ENCODE measurements at regions not wholly inside any gene's neighbourhood (a gene's known extent, or its start where the extent isn't known, plus 50 kb on each side); places are given as distances from the start of the nearest gene placed in this dataset.

GRCh38 chr4:32994981-32995881 is 2275.1 kb downstream of the PCDH7 start:
- intact Hi-C loops (cut with micrococcal nuclease) = no loop called here
- peaks cover 8% of the 10 kb centered on the region for H3K9me3 Mint-ChIP-seq
- CTCF ChIA-PET = no interaction called here

GRCh38 chr4:33013282-33013681 is 2293.1 kb downstream of the PCDH7 start:
- H3K9me3 Mint-ChIP-seq = peaks cover 2% of the 10 kb centered on the region
- CTCF ChIA-PET = no interaction called here
- intact Hi-C loops (cut with micrococcal nuclease) = no loop called here
- no peaks in the 10 kb centered on the region for H3K27me3 Mint-ChIP-seq
- DNase-seq = no peak
- no peaks in the 10 kb centered on the region for H3K36me3 Mint-ChIP-seq (ENCODE audit: low read depth)
- POLR2A ChIA-PET = no interaction called here
- no peak overlapping the region for H3K27ac Mint-ChIP-seq
- TF ChIP-seq CTCF (IDR thresholded peaks at IDR 0.05) = no peak
- no peaks in the 10 kb centered on the region for H3K4me1 Mint-ChIP-seq
- no peak for ATAC-seq (ENCODE audit: low read depth)
- no peak overlapping the region for H3K4me3 Mint-ChIP-seq

More at GRCh38 chr4:32994981-32995881, 2275.1 kb downstream of the PCDH7 start:
- DNase-seq (no peak), ATAC-seq (ENCODE audit: low read depth) (no peak)
- no peak overlapping the region for H3K27ac Mint-ChIP-seq
- POLR2A ChIA-PET = no interaction called here
- H3K36me3 Mint-ChIP-seq (ENCODE audit: low read depth) = no peaks in the 10 kb centered on the region
- no peak overlapping the region for H3K4me3 Mint-ChIP-seq
- H3K4me1 Mint-ChIP-seq = no peaks in the 10 kb centered on the region
- H3K27me3 Mint-ChIP-seq = no peaks in the 10 kb centered on the region
- no peak for TF ChIP-seq CTCF (IDR thresholded peaks at IDR 0.05)

GRCh38 chr4:33025236-33025635 is 2305.1 kb downstream of the PCDH7 start:
- no peaks in the 10 kb centered on the region for H3K36me3 Mint-ChIP-seq (ENCODE audit: low read depth)

GRCh38 chr4:33029976-33030375 is 2309.8 kb downstream of the PCDH7 start:
- Mint-ChIP-seq H3K9me3 (no peaks in the 10 kb centered on the region), H3K4me3 (no peak overlapping the region), H3K4me1 (no peaks in the 10 kb centered on the region), H3K36me3 (ENCODE audit: low read depth) (no peaks in the 10 kb centered on the region), H3K27ac (no peak overlapping the region), H3K27me3 (no peaks in the 10 kb centered on the region)
- POLR2A ChIA-PET = no interaction called here
- CTCF ChIA-PET = no interaction called here
- intact Hi-C loops (cut with micrococcal nuclease) = no loop called here
- ATAC-seq (ENCODE audit: low read depth) (no peak), DNase-seq (no peak)
- no peak for TF ChIP-seq CTCF (IDR thresholded peaks at IDR 0.05)

More at GRCh38 chr4:33025236-33025635, 2305.1 kb downstream of the PCDH7 start:
- TF ChIP-seq CTCF (IDR thresholded peaks at IDR 0.05) = no peak
- Mint-ChIP-seq H3K27me3 (no peaks in the 10 kb centered on the region), H3K27ac (no peak overlapping the region), H3K4me1 (no peaks in the 10 kb centered on the region), H3K9me3 (no peaks in the 10 kb centered on the region), H3K4me3 (no peak overlapping the region)
- intact Hi-C loops (cut with micrococcal nuclease) = no loop called here
- ChIA-PET POLR2A (no interaction called here), CTCF (no interaction called here)
- no peak for DNase-seq
- ATAC-seq (ENCODE audit: low read depth) = no peak

- CTCF ChIA-PET = no interaction called here
- POLR2A ChIA-PET = no interaction called here
- no peak overlapping the region for H3K27ac Mint-ChIP-seq
- H3K36me3 Mint-ChIP-seq (ENCODE audit: low read depth) = no peaks in the 10 kb centered on the region
- H3K9me3 Mint-ChIP-seq = no peaks in the 10 kb centered on the region
- H3K4me1 Mint-ChIP-seq = no peaks in the 10 kb centered on the region
- no peak for ATAC-seq (ENCODE audit: low read depth)
- no peaks in the 10 kb centered on the region for H3K27me3 Mint-ChIP-seq
- no peak overlapping the region for H3K4me3 Mint-ChIP-seq
- no peak for DNase-seq
- TF ChIP-seq CTCF (IDR thresholded peaks at IDR 0.05) = no peak
- intact Hi-C loops (cut with micrococcal nuclease) = no loop called here
Measured at GRCh38 chr4:33031328-33031727, 2311.2 kb downstream of the PCDH7 start.

All from activated B cell treated with CpG ODN at 0.5 μM for 24 hours (primary cell).